ENCODE measurements at regions not wholly inside any gene's neighbourhood (a gene's known extent, or its start where the extent isn't known, plus 50 kb on each side); places are given as distances from the start of the nearest gene placed in this dataset.

DNA sequence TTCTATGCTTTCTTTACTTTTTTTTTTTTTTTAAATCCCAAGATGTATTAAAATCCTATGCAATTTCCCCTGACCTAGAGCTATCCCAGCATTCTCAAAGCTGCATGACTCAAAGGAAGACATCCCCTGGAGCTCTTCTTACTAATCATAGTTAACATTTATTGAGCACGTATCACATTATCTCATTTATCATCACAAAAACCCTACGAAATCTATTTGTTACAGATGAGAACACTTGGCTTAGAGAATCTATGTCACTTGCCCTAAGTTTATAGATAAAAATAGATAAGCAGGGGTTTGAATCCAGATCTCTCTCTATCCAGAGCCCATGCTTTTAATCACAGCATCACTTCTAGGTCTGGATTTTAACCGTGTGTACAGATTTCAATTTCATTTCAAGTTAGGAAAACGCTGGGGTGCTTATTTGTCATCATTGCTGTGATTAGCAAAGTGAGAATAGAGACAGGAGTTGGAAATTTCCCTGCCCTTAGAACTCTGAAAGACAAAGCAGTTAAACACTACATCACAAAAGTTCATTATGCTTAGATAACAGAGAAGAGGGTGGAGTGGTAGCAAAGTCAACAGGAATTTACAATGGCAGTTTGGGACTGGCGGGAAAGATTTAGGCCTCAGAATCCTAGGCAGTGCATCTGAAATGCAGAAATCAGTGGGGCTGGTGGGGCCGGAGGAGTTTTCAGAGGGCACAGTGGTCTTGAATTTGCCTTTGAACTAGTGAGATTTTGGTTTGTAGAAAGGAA is 177.7 kb upstream of the FRMD6 start:
- no peak for TF ChIP-seq POLR2A (IDR thresholded peaks at IDR 0.05)
- TF ChIP-seq, protein P1, sequence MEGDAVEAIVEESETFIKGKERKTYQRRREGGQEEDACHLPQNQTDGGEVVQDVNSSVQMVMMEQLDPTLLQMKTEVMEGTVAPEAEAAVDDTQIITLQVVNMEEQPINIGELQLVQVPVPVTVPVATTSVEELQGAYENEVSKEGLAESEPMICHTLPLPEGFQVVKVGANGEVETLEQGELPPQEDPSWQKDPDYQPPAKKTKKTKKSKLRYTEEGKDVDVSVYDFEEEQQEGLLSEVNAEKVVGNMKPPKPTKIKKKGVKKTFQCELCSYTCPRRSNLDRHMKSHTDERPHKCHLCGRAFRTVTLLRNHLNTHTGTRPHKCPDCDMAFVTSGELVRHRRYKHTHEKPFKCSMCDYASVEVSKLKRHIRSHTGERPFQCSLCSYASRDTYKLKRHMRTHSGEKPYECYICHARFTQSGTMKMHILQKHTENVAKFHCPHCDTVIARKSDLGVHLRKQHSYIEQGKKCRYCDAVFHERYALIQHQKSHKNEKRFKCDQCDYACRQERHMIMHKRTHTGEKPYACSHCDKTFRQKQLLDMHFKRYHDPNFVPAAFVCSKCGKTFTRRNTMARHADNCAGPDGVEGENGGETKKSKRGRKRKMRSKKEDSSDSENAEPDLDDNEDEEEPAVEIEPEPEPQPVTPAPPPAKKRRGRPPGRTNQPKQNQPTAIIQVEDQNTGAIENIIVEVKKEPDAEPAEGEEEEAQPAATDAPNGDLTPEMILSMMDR (IDR thresholded peaks at IDR 0.05): no peak
